ENCODE measurements at regions not wholly inside any gene's neighbourhood (a gene's known extent, or its start where the extent isn't known, plus 50 kb on each side); places are given as distances from the start of the nearest gene placed in this dataset.
"Not testable (repeated sequence)": the region's sequence is repeated elsewhere in the genome, so short reads cannot be mapped to it uniquely, and the experiment has no call there.

- H3K36me3 Mint-ChIP-seq (ENCODE audit: low read depth) = no peaks in the 10 kb centered on the region
- no peak overlapping the region for H3K4me3 Mint-ChIP-seq
- H3K4me1 Mint-ChIP-seq = no peaks in the 10 kb centered on the region
- TF ChIP-seq CTCF (IDR thresholded peaks at IDR 0.05) = no peak
- no peak overlapping the region for H3K27ac Mint-ChIP-seq
- peaks cover 4% of the 10 kb centered on the region for H3K27me3 Mint-ChIP-seq (ENCODE audit: low read depth, poor library complexity)
- H3K9me3 Mint-ChIP-seq = no peaks in the 10 kb centered on the region
- no peak for DNase-seq
Observed at GRCh38 chr4:71211748-71212147, 127.1 kb upstream of the SLC4A4 start.

DNA sequence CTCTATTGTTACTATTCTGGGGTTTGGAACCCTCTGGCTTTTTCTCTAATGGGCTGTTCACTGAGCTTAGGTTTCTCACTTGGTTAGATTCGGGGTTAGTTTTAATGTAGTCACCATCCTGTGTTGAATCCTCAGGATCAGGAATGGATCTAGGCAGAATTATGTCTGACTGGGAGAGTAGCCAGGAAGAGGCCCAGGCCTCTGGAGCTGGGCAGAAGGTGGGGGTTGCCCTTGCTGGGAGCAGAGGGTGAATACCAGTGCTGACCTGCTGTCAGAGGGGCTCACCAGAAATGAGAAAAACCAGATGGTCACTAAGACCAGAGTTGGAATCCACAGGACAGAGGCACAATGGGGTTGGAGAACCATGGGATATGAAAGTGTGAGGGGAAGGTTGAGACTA lies 126.6 kb upstream of the SLC4A4 start:
- Mint-ChIP-seq H3K27ac (no peak overlapping the region), H3K36me3 (ENCODE audit: low read depth) (no peaks in the 10 kb centered on the region), H3K4me3 (no peak overlapping the region), H3K27me3 (ENCODE audit: low read depth, poor library complexity) (peaks cover 4% of the 10 kb centered on the region), H3K9me3 (no peaks in the 10 kb centered on the region), H3K4me1 (no peaks in the 10 kb centered on the region)
- DNase-seq = no peak
- no peak for TF ChIP-seq CTCF (IDR thresholded peaks at IDR 0.05)

- DNase-seq = no peak
- Mint-ChIP-seq H3K4me3 (no peak overlapping the region), H3K27me3 (ENCODE audit: low read depth, poor library complexity) (peaks cover 4% of the 10 kb centered on the region), H3K36me3 (ENCODE audit: low read depth) (no peaks in the 10 kb centered on the region), H3K27ac (no peak overlapping the region), H3K4me1 (no peaks in the 10 kb centered on the region), H3K9me3 (no peaks in the 10 kb centered on the region)
- no peak for TF ChIP-seq CTCF (IDR thresholded peaks at IDR 0.05)
Observed at GRCh38 chr4:71214578-71214977, 124.2 kb upstream of the SLC4A4 start.

- no peak for TF ChIP-seq CTCF (IDR thresholded peaks at IDR 0.05)
- no peak overlapping the region for H3K4me3 Mint-ChIP-seq
- H3K27me3 Mint-ChIP-seq (ENCODE audit: low read depth, poor library complexity) = peaks cover 4% of the 10 kb centered on the region
- H3K9me3 Mint-ChIP-seq = no peaks in the 10 kb centered on the region
- H3K36me3 Mint-ChIP-seq (ENCODE audit: low read depth) = no peaks in the 10 kb centered on the region
- H3K27ac Mint-ChIP-seq = no peak overlapping the region
- no peak for DNase-seq
- H3K4me1 Mint-ChIP-seq = no peaks in the 10 kb centered on the region
Observed at GRCh38 chr4:71216316-71216959, 122.4 kb upstream of the SLC4A4 start.

- TF ChIP-seq CTCF (IDR thresholded peaks at IDR 0.05) = no peak
- no peaks in the 10 kb centered on the region for H3K36me3 Mint-ChIP-seq (ENCODE audit: low read depth)
- no peaks in the 10 kb centered on the region for H3K9me3 Mint-ChIP-seq
- H3K4me3 Mint-ChIP-seq = no peak overlapping the region
- H3K27me3 Mint-ChIP-seq (ENCODE audit: low read depth, poor library complexity) = peaks cover 4% of the 10 kb centered on the region
- no peak for DNase-seq
- peak overlapping the region; percentile 66 for H3K27ac Mint-ChIP-seq
- H3K4me1 Mint-ChIP-seq = no peaks in the 10 kb centered on the region
Observed at GRCh38 chr4:71217688-71218087, 121.1 kb upstream of the SLC4A4 start.

DNA sequence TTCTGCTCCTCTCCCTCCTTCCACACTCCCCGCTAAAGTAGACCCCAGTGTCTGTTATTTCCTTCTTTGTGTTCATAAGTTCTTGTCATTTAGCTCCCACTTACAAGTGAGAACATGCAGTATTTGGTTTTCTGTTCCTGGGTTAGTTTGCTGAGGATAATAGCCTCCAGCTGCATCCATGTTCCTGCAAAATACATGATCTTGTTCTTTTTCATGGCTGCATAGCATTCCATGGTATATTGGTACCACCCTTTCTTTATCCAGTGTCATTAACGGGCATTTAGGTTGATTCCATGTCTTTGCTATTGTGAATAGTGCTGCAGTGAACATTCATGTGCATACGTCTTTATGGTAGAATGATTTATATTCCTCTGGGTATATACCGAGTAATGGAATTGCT lies 118.0 kb upstream of the SLC4A4 start:
- not testable (repeated sequence) for H3K4me1 Mint-ChIP-seq; H3K27ac Mint-ChIP-seq; DNase-seq; H3K36me3 Mint-ChIP-seq (ENCODE audit: low read depth); H3K4me3 Mint-ChIP-seq; H3K9me3 Mint-ChIP-seq; H3K27me3 Mint-ChIP-seq (ENCODE audit: low read depth, poor library complexity)

Measured in nephron progenitor cell (in vitro differentiated cells).